Loucy (cell line): ENCODE measurements at regions not wholly inside any gene's neighbourhood (a gene's known extent, or its start where the extent isn't known, plus 50 kb on each side); places are given as distances from the start of the nearest gene placed in this dataset.

Experiments
- EZH2phosphoT487 ChIP-seq: fragments of 200-600 bp; IDR thresholded peaks from 2 replicates; pipeline ENCODE4 v1.6.1; 2018; ENCODE audit warnings: antibody characterized with exemption, mild to moderate bottlenecking, moderate library complexity, borderline replicate concordance
- TF ChIP-seq, protein P1 (sequence below): fragments of 200-600 bp; sonication (generic); conservative IDR thresholded peaks from 2 replicates; pipeline ENCODE4 v1.5.1; 2014; ENCODE audit warnings: mild to moderate bottlenecking, antibody characterized with exemption, low read length

DNA sequence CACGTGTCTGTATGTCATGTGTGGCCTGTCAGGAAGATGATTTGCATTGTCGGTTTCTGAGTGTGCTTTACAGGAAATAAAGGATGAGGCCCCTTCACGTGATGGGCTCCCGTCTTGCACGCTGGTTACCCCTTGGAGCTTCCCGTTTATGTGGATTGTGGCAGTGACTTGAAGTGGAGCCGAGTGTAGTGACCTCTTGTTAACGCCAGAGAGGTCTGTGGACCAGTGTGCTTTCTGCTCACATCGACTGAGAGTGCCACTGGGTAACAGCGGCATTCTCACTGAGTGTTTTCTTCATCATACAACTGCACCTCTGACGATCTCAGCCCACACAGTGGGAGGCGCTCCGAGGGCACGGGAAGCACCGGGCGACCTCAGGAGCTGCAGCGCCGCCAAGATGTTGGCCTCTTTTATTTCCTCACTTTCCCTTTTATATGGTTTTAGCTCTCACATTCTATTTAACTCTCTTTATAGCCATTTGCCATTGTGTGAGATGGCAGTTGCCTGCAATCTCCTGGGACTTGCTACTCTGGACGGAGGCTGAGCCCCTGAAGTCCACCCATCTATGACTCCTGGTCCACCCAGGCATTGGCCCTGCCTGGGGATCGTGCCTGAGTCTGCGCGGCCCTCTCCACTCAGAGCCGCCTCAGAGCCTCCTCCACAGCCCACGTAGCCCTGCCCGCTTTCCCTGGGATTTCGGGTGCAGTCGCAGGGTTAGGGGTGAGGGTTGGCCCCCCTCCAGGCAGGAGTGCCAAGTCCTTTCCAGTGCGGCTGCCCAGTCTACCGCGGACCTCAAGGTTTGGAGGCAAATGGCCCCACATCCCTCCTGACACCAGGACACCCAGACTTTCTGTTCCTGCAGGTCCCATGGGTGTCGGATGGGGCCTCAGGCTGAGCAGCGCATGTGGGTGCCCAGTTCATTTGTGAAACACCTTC is 238.9 kb downstream of the ERMARD start:
- TF ChIP-seq, protein P1, sequence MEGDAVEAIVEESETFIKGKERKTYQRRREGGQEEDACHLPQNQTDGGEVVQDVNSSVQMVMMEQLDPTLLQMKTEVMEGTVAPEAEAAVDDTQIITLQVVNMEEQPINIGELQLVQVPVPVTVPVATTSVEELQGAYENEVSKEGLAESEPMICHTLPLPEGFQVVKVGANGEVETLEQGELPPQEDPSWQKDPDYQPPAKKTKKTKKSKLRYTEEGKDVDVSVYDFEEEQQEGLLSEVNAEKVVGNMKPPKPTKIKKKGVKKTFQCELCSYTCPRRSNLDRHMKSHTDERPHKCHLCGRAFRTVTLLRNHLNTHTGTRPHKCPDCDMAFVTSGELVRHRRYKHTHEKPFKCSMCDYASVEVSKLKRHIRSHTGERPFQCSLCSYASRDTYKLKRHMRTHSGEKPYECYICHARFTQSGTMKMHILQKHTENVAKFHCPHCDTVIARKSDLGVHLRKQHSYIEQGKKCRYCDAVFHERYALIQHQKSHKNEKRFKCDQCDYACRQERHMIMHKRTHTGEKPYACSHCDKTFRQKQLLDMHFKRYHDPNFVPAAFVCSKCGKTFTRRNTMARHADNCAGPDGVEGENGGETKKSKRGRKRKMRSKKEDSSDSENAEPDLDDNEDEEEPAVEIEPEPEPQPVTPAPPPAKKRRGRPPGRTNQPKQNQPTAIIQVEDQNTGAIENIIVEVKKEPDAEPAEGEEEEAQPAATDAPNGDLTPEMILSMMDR = no peak
- no peak for TF ChIP-seq EZH2phosphoT487
